ENCODE measurements at regions not wholly inside any gene's neighbourhood (a gene's known extent, or its start where the extent isn't known, plus 50 kb on each side); places are given as distances from the start of the nearest gene placed in this dataset.
"Not testable (repeated sequence)": the region's sequence is repeated elsewhere in the genome, so short reads cannot be mapped to it uniquely, and the experiment has no call there.

DNA sequence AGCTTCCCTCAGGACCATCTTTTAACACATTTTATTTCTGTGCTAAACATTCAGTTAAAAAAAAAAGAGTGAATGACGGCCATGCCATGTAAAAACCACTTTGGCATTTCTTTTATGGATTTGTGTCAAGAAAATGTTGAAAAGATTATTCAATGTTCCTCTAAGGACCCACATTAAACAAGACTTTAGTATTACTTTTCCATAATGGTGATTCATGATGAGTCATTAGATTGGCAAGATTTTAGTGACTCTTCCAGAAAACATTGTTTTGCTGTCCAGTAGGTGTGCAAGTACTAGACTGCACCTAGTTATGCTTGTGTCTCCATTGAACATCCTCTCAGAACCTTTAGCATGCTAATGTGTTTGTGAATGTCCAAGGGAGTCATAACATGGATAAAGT is 748.6 kb downstream of the STPG2 start:
- no peak for DNase-seq (ENCODE audit: low read depth)

DNA sequence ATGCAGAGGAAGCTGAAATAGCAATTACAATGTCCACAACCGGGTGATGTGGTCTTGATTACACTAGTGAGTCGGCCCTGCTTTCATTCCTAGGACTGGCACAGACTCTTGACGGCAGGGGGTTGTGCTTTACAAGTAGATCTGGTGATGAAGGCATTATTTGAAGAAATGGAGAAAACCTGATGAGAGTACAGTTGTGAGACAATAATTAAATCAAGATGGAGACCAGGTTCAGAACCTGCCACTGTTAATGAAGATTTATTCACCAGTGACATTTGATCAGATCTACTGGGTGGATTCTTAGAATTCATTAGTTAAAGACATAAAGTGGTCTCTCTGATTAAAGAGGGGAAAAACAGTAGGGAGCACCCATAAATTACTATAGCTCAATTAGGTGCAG is 747.2 kb downstream of the STPG2 start:
- no peak for DNase-seq (ENCODE audit: low read depth)

DNA sequence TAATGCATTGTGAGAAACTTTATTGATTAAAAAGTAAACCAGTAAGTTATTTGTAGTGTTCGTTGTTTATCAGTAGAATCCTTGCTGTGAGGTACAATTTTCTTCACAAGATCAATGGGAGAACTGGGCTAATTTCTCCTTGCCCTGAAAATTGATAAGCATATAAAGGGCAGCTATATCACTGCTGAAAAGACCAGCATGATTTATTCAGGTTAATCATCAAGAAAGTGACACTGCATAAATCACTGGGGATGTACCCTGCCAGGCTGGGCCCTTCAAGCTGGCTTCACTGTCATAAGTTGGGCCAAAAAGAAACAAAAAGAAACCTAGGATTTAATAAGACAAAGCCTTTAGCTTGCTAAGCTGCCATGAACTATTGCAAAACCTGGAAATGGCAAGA is 746.7 kb downstream of the STPG2 start:
- no peak for DNase-seq (ENCODE audit: low read depth)

DNA sequence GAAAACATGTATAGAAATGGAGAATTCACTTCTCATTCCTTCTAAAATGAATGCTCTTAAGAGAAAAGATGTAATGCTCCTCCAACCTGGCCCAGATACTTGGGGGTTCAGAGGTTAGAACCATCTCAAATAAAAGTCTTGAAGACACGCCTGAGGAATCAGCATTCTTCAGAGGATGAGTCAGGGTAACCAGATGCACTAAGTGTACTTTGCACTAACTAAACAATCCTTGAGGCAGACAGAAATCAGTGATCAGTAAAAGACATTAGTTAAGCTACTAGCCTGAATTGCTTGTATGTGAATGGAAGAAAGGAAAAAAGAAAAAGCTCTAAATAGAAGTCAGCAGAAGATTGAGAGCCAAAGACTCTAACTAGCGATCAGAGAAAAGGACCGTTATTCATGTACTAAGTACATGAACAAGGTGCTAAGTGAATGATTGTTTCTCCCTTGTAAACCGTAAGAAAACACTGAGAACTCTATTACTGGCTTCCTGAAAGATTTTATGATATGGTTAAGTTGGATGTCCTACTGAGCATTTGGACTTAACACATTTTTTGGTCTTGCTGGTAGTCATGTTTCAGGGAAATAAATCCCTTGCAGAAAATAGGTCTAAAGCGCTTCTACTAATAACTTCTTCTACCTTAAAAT is 738.3 kb downstream of the STPG2 start:
- DNase-seq (ENCODE audit: low read depth) = no peak

DNA sequence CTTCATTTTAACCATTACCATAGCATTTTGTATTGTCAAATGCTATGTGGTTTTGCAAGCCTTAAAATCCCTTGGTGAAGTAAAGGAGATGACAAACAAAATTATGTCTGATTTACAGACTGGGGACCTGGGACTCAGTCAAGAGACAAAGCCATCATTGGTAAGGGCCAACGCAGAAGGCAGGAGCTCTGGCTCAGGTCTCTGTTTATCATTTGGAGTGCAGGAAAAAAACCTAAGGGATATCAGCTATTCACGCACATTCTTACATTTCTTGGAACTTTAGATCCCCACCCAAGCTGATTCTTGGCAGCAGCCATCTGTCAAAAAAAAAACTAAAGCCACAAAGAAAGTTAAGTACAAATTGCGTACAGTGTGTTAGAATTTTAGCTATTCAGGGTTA is 731.9 kb downstream of the STPG2 start:
- no peak for DNase-seq (ENCODE audit: low read depth)

DNA sequence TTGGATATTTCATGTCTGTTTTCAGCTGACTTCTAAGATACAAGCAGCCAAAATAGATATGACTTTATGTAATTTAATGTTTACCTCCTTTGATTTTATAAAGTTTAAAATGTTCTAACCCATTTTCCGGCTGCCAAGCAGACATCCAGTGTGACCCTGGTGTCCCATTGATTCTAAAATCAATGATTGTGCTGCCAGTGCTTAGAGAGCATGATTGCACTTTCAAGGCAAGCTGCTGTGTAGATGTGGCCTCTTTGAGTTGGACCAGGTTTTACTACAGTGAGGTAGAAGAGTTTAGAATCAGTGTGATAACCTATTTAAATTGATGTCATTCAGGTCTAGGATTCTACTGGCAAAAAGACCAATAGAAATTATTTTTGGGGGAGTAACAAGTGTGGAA is 730.9 kb downstream of the STPG2 start:
- DNase-seq (ENCODE audit: low read depth) = no peak

DNA sequence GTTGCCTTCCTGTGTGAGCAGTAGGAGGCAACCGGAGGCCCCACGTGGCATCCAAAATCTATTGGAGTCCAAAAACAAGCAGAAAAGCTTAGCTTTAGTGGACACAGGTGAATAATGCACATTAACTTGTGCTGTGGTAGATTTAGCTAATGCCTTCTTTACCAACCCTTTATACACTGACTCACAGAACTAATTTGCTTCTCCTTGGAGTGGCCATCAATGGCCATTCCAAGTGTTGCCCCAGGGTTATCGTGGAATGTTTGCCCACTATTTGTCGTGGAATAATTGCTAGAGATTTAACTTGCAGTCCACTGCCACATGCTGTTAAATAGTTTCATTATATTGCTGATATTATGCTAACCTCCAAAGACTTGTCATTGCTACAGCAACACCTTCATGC is 729.1 kb downstream of the STPG2 start:
- no peak for DNase-seq (ENCODE audit: low read depth)

DNA sequence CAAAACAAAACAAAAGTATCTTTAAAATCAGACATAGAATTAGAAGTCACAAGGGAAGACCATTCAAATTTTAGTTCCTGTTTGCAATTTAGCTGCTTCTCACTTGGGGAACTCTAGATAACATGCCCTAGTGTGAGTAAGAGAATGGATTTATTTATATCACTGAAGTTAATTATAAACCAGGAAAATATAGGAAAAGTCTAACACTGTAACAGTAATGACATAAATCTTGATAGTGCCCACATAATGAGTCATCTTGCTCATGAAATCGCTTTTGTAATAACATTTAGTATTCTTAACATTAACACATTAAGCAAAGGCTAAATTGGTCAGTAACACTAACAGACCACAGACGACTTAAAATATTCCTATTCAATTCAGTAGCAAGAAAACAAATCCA is 710.7 kb downstream of the STPG2 start:
- no peak for DNase-seq (ENCODE audit: low read depth)

DNA sequence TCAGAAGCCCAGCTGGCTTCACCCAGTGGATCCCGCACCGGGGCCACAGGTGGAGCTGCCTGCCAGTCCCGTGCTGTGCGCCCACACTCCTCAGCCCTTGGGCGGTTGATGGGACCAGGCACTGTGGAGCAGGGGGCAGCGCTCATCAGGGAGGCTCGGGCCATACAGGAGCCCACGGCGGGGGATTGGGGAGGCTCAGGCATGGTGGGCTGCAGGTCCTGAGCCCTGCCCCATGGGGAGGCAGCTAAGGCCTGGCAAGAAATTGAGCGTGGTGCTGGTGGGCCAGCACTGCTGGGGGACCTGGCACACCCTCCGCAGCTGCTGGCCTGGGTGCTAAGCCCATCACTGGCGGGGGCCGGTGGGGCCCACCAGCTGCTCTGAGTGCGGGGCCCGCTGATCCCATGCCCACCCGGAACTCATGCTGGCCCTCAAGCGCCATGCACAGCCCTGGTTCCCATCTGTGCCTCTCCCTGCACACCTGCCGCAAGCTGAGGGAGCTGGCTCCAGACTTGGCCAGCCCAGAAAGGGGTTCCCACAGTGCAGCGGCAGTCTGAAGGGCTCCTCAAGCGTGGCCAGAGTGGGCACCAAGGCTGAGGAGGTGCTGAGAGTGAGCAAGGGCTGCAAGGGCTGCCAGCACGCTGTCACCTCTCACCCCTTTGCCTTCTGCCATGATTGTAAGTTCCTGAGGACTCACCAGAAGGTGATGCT is 705.1 kb downstream of the STPG2 start:
- not testable (repeated sequence) for DNase-seq (ENCODE audit: low read depth)

DNA sequence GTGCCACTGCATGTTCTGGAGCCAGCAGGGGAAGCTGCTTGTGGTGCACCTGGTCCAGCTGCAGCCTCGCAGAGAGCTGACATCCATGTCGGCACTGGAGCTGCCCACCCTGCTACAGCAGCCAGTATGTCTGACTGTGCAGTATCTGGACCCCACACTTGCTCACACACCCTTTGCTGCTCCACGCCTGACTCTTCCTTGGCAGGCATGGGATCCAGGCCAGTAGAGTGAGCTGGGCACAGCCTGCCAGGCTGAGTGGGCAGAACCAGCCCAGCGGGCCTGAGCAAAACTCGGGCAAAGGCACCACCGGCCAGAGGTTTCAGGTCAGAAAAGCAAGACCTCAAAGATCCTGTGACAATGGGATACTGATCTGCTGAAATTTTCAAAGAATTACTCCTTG is 690.1 kb downstream of the STPG2 start:
- no peak for DNase-seq (ENCODE audit: low read depth)

DNA sequence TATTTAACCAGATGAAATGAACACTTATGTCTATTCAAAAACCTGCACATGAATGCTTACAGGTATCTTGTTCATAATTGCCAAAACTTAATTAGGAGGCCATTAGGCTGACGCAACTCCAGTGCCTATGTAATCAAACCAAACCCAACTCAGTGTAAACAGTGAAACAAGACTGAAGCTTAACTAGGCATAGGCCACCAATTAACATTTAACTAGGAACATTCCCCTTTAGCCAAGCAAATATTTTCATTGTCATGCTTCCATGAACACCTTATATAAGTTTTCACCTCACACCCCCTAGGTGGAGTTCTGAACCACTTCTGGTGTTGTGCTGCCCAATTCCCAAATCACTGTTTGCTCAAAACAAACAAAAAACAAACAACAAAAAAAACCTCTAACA is 686.0 kb downstream of the STPG2 start:
- DNase-seq (ENCODE audit: low read depth) = no peak

DNA sequence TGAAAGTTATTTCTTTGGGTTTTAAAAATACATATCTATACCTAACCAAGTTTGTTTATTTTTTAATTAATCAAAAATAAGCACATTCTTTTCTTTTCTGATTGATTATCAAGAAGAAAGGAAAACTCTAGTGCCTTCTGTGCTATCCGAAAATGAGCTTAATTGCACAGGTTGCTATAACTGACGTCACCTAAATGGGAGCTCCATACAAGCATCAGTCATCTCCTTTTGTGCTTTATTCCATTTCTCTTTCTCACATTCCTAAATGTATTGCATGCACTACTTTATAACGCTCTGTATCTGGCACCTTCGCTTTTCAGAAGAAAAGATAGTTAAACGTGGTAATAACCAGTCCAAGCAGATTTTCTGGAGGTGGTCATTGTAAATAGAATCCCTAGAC is 675.0 kb downstream of the STPG2 start:
- DNase-seq (ENCODE audit: low read depth) = no peak

DNA sequence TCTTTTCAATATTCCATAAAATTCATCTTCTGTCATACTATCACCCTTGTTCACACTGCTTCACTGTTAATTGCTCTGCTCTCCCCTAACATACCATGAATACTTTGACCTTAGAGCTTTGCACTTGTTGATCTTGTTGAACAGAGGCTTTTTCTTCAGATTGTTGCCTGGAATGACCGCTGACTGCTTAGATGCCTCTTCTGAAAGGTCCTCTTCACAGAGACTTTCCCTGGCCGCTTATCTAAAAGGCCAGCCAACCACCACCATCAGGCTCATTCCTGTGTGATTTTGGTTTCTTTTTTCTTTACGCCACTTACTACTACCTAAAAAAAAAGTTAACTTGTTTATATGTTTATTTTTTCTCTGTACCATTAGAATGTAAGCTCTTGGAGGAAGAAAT is 667.7 kb downstream of the STPG2 start:
- DNase-seq (ENCODE audit: low read depth) = no peak

DNA sequence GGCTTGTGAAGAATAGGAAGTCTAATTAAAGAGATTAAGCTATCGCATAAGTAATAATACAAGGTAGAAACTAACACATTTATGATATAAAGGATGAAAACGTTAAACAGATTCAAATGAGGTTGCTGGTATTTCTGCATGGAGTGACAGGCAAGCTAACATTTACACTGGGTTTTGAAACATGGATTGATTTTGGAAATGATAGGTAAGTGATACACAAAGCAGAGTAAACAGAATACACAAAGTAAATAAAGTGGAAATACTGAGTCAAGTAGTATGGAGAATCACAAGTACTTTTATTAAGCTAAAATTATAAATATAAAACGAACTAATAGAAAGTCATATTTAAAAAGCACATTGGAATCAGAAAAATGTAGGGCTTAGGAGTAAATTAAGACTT is 665.3 kb downstream of the STPG2 start:
- DNase-seq (ENCODE audit: low read depth) = no peak

DNA sequence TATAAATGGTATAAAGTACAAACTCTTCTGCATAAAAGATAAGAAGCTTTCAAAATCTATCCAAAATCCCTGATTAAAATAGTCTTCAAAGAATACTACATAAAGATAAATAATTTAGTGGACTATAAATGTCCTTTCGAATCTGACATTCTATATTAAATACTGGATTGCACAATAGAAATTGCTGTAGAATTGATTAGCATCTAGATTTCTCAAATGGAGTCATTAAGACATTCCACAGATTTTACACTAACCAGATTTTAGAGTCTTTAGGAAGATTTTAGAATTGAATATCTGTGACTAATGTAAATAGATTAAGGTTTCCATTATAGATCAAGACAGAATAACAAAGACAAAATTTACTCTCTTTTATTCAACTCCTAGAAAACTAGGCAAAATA is 663.9 kb downstream of the STPG2 start:
- no peak for DNase-seq (ENCODE audit: low read depth)

DNA sequence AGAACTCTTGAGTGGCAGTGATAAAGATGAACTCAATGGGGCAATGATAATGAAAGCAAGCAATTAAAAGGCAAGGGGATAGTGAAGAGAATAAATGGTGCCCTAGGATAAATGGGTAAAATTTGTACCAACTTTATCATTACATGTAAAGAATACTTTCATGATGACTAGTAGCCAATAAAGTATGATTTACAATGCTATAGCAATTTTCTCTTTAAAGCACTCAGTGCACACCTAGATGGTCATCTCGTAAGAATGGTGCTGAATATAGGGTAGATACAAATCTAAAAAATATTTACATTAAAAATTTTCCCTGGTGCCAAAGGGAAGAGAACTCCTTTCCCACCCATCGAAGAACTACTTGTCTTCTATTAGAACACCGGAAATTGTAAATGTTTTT is 651.4 kb downstream of the STPG2 start:
- DNase-seq (ENCODE audit: low read depth) = no peak

DNA sequence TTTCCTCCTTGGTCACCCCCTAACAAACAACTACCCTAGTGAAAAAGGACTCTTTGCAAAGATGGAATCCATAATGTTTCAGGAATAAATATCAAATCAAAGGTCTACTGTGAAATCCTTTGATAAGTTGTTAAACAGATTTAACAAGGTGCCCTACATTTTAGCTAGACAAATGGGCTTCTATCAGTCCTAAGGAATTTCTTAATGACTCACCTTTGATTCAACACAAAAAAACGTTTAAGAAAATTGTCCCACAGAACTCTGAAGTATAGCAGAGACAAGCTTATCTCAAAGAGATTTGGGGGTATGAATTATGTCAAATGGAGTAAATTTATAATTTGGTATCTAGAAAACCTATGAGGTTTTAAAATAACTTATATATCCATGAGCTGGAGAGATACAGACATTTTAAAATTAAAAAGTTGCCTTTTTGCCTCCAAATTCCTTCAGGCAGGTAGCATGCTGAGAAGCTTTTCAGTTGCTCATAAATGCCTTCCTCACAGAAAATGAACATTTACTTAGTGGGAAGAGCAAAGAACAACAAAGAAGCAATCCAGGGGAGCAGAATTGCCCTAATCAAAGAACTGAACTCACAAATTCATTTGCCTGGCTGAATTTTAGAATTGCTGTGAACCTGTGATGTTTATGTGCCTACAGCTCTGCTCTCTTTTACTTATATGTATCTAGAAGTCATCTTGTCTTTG is 649.3 kb downstream of the STPG2 start:
- DNase-seq (ENCODE audit: low read depth) = no peak

DNA sequence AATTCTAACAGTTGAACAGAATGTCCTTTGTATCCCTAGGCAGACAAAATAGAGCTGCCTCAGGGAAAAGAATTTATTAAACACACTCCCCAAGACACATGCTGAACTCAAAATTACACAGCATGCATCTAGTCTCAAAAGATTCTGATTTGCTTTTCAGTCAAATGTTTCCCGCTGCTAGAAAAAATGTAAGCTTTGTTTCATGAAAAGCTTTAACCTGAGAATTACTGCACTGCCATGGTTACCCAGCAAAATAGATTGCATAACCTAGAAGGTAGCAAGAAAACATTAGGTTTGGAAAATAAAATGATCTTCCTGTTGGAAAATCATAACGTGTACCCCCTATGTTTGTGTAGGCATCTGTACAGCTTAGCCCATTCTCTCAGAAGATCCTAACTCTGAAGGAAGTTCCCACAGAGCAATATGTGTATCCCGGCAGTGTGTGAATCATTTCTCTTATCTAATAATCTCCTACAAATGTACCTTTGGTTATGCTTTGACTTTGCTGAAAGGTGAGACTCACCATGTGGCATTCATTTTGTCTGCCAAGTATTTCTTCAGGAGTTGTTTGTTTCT is 646.9 kb downstream of the STPG2 start:
- DNase-seq (ENCODE audit: low read depth) = no peak

DNA sequence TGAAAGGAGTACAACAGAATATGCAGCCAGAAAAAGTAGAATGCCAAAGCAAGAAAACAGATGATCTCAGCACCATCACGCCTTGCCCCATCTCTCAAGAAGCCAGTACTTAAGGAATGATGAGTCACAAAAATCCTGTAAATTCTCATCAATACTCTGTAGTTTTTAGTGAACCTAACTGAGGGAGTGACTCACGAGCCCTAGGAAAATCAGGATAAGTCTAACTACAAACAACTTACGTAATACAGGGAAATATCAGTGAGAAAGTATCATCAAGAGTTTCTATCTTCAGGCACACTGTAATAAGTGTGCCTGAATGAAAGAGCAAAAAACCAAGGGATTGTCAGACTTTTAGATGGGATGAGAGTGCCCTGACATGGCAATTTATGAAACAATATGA is 644.4 kb downstream of the STPG2 start:
- no peak for DNase-seq (ENCODE audit: low read depth)

DNA sequence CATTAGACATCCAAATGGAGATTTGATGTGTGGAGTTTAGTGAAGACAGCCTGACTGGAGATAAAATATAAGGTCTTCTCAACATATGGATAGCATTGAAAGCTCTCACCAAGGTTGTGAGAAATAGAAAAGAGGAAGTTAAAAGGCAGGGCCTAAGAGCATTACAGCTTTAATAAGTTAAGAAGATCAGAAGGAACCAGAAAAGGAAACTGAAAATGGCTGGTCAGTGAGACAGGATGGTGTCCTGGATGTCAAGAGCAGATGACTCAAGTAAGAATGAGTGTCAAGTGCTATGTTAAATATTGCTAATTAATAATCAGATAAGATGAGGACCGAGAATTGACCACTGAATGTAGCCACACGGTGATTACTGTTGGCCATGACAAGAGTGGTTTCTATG is 642.9 kb downstream of the STPG2 start:
- DNase-seq (ENCODE audit: low read depth) = no peak

DNA sequence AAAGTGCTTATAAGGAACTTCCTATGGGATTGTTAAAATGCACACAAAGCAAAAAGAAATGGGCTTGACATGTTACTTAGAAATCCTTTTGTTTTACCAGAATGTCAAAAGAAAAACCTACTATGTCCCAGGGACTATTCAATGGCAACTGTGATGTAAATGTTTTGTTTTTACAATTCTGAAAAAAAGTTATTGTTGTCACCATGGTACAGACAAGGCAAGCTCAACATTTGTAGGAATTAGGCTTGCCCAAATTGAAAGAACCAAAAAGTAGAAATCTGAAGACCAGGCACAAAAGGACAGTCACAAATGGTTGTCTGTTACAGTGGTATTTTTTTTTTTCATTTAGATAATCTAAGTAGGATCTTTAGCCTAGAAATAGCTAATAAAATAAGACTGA is 638.6 kb downstream of the STPG2 start:
- DNase-seq (ENCODE audit: low read depth) = no peak

DNA sequence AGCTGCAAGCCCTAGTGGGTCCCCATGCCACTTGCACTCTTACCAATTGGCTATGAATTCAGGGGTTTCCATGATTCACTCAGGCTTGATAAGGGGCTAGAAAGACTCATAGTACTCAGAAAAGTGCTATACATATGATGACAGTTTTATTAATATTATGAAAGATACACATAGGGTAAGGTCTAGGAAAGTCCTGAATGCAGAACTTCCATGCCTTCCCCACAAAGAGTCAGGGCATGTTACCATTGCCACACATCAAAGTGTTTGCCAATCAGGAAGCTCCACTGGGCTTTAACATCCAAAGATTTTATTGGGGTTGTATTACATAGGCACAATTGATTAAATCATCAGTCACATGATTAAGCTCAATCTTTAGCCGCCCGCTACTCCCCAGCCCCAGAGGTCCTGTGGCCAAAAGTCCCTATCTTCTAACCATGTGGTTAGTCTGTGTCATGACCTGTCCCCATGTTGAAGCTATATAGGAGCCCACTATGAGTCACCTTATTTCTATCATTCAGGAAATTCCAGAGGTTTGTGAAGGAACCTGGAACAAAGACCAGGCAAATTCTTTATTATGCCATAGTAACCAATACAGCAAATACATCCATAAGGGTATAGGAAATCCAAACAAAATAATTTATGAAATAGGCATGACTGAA is 635.6 kb downstream of the STPG2 start:
- DNase-seq (ENCODE audit: low read depth) = no peak

All from CMK (cell line).